Smooth muscle cell (in vitro differentiated cells): ENCODE measurements at regions not wholly inside any gene's neighbourhood (a gene's known extent, or its start where the extent isn't known, plus 50 kb on each side); places are given as distances from the start of the nearest gene placed in this dataset.

ENCODE experiments used
- DNase-seq: peaks from one replicate; lab custom pipeline; 2025; ENCODE audit not compliant: unreplicated experiment; lab: John Stamatoyannopoulos, UW
- H2AFZ ChIP-seq: fragments of 200-600 bp; sonication (generic); 2 replicates; pipeline ENCODE4 v1.6.0; 2016; ENCODE audit warnings: antibody characterized with exemption, low read depth, mild to moderate bottlenecking
- H3F3A ChIP-seq: fragments of 200-600 bp; sonication (generic); 2 replicates; pipeline ENCODE4 v1.6.0; 2017; ENCODE audit warnings: antibody characterized with exemption, low read depth
- H3K27ac ChIP-seq: fragments of 200-600 bp; sonication (generic); 2 replicates; pipeline ENCODE4 v1.5.1; 2016; ENCODE audit warnings: low read depth, mild to moderate bottlenecking
- H3K27me3 ChIP-seq: fragments of 200-600 bp; sonication (generic); 2 replicates; pipeline ENCODE4 v1.6.1; 2016; ENCODE audit warnings: low read depth, mild to moderate bottlenecking
- H3K36me3 ChIP-seq: fragments of 200-600 bp; sonication (generic); 2 replicates; pipeline ENCODE4 v1.5.1; 2016; ENCODE audit warnings: low read depth
- H3K4me1 ChIP-seq: fragments of 200-600 bp; sonication (generic); 2 replicates; pipeline ENCODE4 v1.5.1; 2016; ENCODE audit warnings: low read depth
- H3K4me2 ChIP-seq: fragments of 200-600 bp; sonication (generic); 2 replicates; pipeline ENCODE4 v1.6.0; 2016; ENCODE audit warnings: mild to moderate bottlenecking
- H3K4me3 ChIP-seq: fragments of 200-600 bp; sonication (generic); 2 replicates; pipeline ENCODE4 v1.5.1; 2016; ENCODE audit warnings: mild to moderate bottlenecking
- H3K79me2 ChIP-seq: fragments of 200-600 bp; sonication (generic); 2 replicates; pipeline ENCODE4 v1.6.0; 2016; ENCODE audit warnings: low read depth, mild to moderate bottlenecking
- H3K9ac ChIP-seq: fragments of 200-600 bp; sonication (generic); 2 replicates; pipeline ENCODE4 v1.6.0; 2016; ENCODE audit warnings: low read depth
- H3K9me3 ChIP-seq: fragments of 200-600 bp; sonication (generic); replicated peaks from 2 replicates; pipeline ENCODE4 v1.5.1; 2016; ENCODE audit warnings: low read depth
- H4K20me1 ChIP-seq: fragments of 200-600 bp; sonication (generic); 2 replicates; pipeline ENCODE4 v1.6.0; 2016; ENCODE audit warnings: low read depth
- CTCF ChIP-seq: fragments of 200-600 bp; sonication (generic); IDR thresholded peaks from 2 replicates; pipeline ENCODE4 v1.5.1; 2017; ENCODE audit warnings: borderline replicate concordance, mild to moderate bottlenecking, antibody characterized with exemption; ENCODE audit not compliant: insufficient read depth, poor library complexity, severe bottlenecking
- WGBS: methylation state at CpG from one replicate; pipeline ENCODE4 v1.1.7; 2016; ENCODE audit warnings: low lambda C conversion rate; 5-methylcytosine and 5-hydroxymethylcytosine counted together

- TF ChIP-seq CTCF: peak; percentile 77
- Histone ChIP-seq H3K9me3 (no peaks in the 10 kb centered on the region), H3K36me3 (no peaks in the 10 kb centered on the region), H3K27ac (no peak overlapping the region), H4K20me1 (no peaks in the 10 kb centered on the region), H3K9ac (no peak overlapping the region), H3K4me2 (no peak overlapping the region), H3K4me3 (no peak overlapping the region), H3K4me1 (no peaks in the 10 kb centered on the region), H2AFZ (no peak overlapping the region), H3K79me2 (no peaks in the 10 kb centered on the region), H3F3A (no peaks in the 10 kb centered on the region), H3K27me3 (no peaks in the 10 kb centered on the region)
- 74% methylated on average over 2 of the region's 2 CpGs for WGBS
- no peak for DNase-seq
Measured at GRCh38 chr7:32347244-32347828, 142.8 kb downstream of the LSM5 start.

GRCh38 chr7:32346253-32346652 lies 143.9 kb downstream of the LSM5 start:
- H3K27me3 ChIP-seq: no peaks in the 10 kb centered on the region
- TF ChIP-seq CTCF: no peak
- no peak overlapping the region for H3K4me3 ChIP-seq
- no peaks in the 10 kb centered on the region for H3K36me3 ChIP-seq
- no peaks in the 10 kb centered on the region for H3K9me3 ChIP-seq
- 31% methylated on average over 1 of the region's 1 CpG for WGBS
- H2AFZ ChIP-seq: no peak overlapping the region
- no peak overlapping the region for H3K9ac ChIP-seq
- no peak for DNase-seq
- H3K4me1 ChIP-seq: no peaks in the 10 kb centered on the region
- H3K4me2 ChIP-seq: no peak overlapping the region
- H3F3A ChIP-seq: no peaks in the 10 kb centered on the region
- H3K27ac ChIP-seq: no peak overlapping the region
- H3K79me2 ChIP-seq: no peaks in the 10 kb centered on the region
- no peaks in the 10 kb centered on the region for H4K20me1 ChIP-seq

GRCh38 chr7:32336726-32337125 lies 153.5 kb downstream of the LSM5 start:
- Histone ChIP-seq H3K27me3 (no peaks in the 10 kb centered on the region), H3K79me2 (no peaks in the 10 kb centered on the region), H3K4me1 (no peaks in the 10 kb centered on the region), H3F3A (no peaks in the 10 kb centered on the region), H3K9ac (no peak overlapping the region), H3K4me3 (no peak overlapping the region), H2AFZ (no peak overlapping the region), H4K20me1 (no peaks in the 10 kb centered on the region), H3K4me2 (no peak overlapping the region), H3K36me3 (no peaks in the 10 kb centered on the region), H3K9me3 (no peaks in the 10 kb centered on the region), H3K27ac (no peak overlapping the region)
- TF ChIP-seq CTCF: no peak
- DNase-seq: no peak
- WGBS: 60% methylated on average over 1 of the region's 2 CpGs

GRCh38 chr7:32335107-32335506 lies 155.1 kb downstream of the LSM5 start:
- H3K27ac ChIP-seq: no peak overlapping the region
- no peaks in the 10 kb centered on the region for H3K27me3 ChIP-seq
- no peak overlapping the region for H3K4me3 ChIP-seq
- 43% methylated on average over 1 of the region's 1 CpG for WGBS
- H3K36me3 ChIP-seq: no peaks in the 10 kb centered on the region
- no peaks in the 10 kb centered on the region for H3K79me2 ChIP-seq
- no peaks in the 10 kb centered on the region for H4K20me1 ChIP-seq
- no peak overlapping the region for H3K4me2 ChIP-seq
- DNase-seq: no peak
- no peak overlapping the region for H2AFZ ChIP-seq
- H3K9ac ChIP-seq: no peak overlapping the region
- TF ChIP-seq CTCF: no peak
- no peaks in the 10 kb centered on the region for H3F3A ChIP-seq
- no peaks in the 10 kb centered on the region for H3K4me1 ChIP-seq
- no peaks in the 10 kb centered on the region for H3K9me3 ChIP-seq
